Neural crest cell (in vitro differentiated cells): ENCODE measurements at regions not wholly inside any gene's neighbourhood (a gene's known extent, or its start where the extent isn't known, plus 50 kb on each side); places are given as distances from the start of the nearest gene placed in this dataset.
A peak's percentile ranks its signal among the peaks of the same experiment; 100 is the strongest.

Experiments
- DNase-seq: peaks from one replicate; pipeline ENCODE4 v3.0.0; 2021; ENCODE audit warnings: low read depth, mixed read lengths, low spot score
- H3K27ac Mint-ChIP-seq: one replicate; pipeline ENCODE4 v1.8.0; 2021; ENCODE audit warnings: mild to moderate bottlenecking, mixed read lengths; ENCODE audit not compliant: unreplicated experiment
- H3K27me3 Mint-ChIP-seq: 2 replicates; pipeline ENCODE4 v1.8.0; 2021; ENCODE audit warnings: low read depth, mild to moderate bottlenecking, mixed read lengths
- H3K36me3 Mint-ChIP-seq: 2 replicates; pipeline ENCODE4 v1.8.0; 2021; ENCODE audit warnings: low read depth, mild to moderate bottlenecking, mixed read lengths
- H3K4me1 Mint-ChIP-seq: 2 replicates; pipeline ENCODE4 v1.8.0; 2021; ENCODE audit warnings: mixed read lengths
- H3K4me3 Mint-ChIP-seq: one replicate; pipeline ENCODE4 v1.8.0; 2021; ENCODE audit warnings: mild to moderate bottlenecking, mixed read lengths
- H3K9me3 Mint-ChIP-seq: 2 replicates; pipeline ENCODE4 v1.8.0; 2021; ENCODE audit warnings: mixed read lengths
- TF ChIP-seq, protein P1 (sequence below): fragments of 200-600 bp; sonication (generic); conservative IDR thresholded peaks from 2 replicates; pipeline ENCODE4 v1.5.0; 2021; ENCODE audit warnings: antibody characterized with exemption, mild to moderate bottlenecking

DNA sequence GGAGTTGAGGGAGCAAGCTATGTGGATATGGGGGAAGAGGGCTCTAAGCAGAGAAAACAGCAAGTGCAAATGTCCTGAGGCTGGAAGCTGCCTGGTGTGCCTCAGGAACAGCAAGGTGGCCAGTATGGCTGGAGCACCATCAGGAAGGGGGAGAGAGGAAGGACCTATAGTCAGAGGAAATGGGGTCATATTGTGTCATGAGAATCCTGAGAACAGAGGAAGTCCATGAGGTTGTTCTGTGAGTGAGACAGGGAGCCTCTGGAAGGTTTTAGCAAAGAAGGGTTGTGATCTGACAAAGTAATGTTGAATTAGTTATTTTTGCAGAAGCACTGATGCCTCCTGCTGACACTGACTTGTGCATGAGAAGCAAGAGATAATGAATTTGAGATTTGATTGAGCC, 204.3 kb downstream of the PTEN start:
- TF ChIP-seq, protein P1, sequence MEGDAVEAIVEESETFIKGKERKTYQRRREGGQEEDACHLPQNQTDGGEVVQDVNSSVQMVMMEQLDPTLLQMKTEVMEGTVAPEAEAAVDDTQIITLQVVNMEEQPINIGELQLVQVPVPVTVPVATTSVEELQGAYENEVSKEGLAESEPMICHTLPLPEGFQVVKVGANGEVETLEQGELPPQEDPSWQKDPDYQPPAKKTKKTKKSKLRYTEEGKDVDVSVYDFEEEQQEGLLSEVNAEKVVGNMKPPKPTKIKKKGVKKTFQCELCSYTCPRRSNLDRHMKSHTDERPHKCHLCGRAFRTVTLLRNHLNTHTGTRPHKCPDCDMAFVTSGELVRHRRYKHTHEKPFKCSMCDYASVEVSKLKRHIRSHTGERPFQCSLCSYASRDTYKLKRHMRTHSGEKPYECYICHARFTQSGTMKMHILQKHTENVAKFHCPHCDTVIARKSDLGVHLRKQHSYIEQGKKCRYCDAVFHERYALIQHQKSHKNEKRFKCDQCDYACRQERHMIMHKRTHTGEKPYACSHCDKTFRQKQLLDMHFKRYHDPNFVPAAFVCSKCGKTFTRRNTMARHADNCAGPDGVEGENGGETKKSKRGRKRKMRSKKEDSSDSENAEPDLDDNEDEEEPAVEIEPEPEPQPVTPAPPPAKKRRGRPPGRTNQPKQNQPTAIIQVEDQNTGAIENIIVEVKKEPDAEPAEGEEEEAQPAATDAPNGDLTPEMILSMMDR: no peak
- Mint-ChIP-seq H3K9me3 (no peaks in the 10 kb centered on the region), H3K27ac (no peak overlapping the region), H3K27me3 (no peaks in the 10 kb centered on the region), H3K4me3 (no peak overlapping the region), H3K4me1 (peaks cover 9% of the 10 kb centered on the region), H3K36me3 (no peaks in the 10 kb centered on the region)
- no peak for DNase-seq

GRCh38 chr10:88069338-88069737, 205.9 kb downstream of the PTEN start:
- no peaks in the 10 kb centered on the region for H3K36me3 Mint-ChIP-seq
- peaks cover 3% of the 10 kb centered on the region for H3K4me1 Mint-ChIP-seq
- no peak for DNase-seq
- no peak overlapping the region for H3K27ac Mint-ChIP-seq
- no peaks in the 10 kb centered on the region for H3K27me3 Mint-ChIP-seq
- TF ChIP-seq, protein P1: no peak
- no peak overlapping the region for H3K4me3 Mint-ChIP-seq
- no peaks in the 10 kb centered on the region for H3K9me3 Mint-ChIP-seq

- DNase-seq: no peak
- H3K9me3 Mint-ChIP-seq: no peaks in the 10 kb centered on the region
- peaks cover 3% of the 10 kb centered on the region for H3K4me1 Mint-ChIP-seq
- H3K27me3 Mint-ChIP-seq: no peaks in the 10 kb centered on the region
- H3K36me3 Mint-ChIP-seq: no peaks in the 10 kb centered on the region
- no peak overlapping the region for H3K4me3 Mint-ChIP-seq
- no peak overlapping the region for H3K27ac Mint-ChIP-seq
- TF ChIP-seq, protein P1: no peak
Observed at GRCh38 chr10:88070080-88070880, 206.9 kb downstream of the PTEN start.

GRCh38 chr10:88071879-88072278, 208.5 kb downstream of the PTEN start:
- peak overlapping the region; percentile 14 for H3K27ac Mint-ChIP-seq
- DNase-seq: no peak
- no peaks in the 10 kb centered on the region for H3K27me3 Mint-ChIP-seq
- no peaks in the 10 kb centered on the region for H3K36me3 Mint-ChIP-seq
- TF ChIP-seq, protein P1: no peak
- H3K9me3 Mint-ChIP-seq: no peaks in the 10 kb centered on the region
- H3K4me1 Mint-ChIP-seq: peaks cover 3% of the 10 kb centered on the region
- H3K4me3 Mint-ChIP-seq: no peak overlapping the region

GRCh38 chr10:88073682-88074081, 210.3 kb downstream of the PTEN start:
- Mint-ChIP-seq H3K27ac (no peak overlapping the region), H3K4me3 (no peak overlapping the region), H3K4me1 (peaks cover 3% of the 10 kb centered on the region), H3K9me3 (no peaks in the 10 kb centered on the region), H3K36me3 (no peaks in the 10 kb centered on the region), H3K27me3 (no peaks in the 10 kb centered on the region)
- DNase-seq: no peak
- TF ChIP-seq, protein P1: no peak
